Keratinocyte (primary cell): ENCODE measurements at regions not wholly inside any gene's neighbourhood (a gene's known extent, or its start where the extent isn't known, plus 50 kb on each side); places are given as distances from the start of the nearest gene placed in this dataset.

Experiments used
- CTCF ChIP-seq, 3 experiments: IDR thresholded peaks in 1 of 3; conservative IDR thresholded peaks in 1 of 3; optimal IDR thresholded peaks in 1 of 3; 2 replicates in 2 of 3; 3 replicates in 1 of 3; pipeline versions ENCODE3 to v1.5.1; 2011; ENCODE audit warnings: low read length in 3 of 3, mild to moderate bottlenecking in 3 of 3, moderate library complexity in 2 of 3, control low read depth in 1 of 3, inconsistent platforms in 1 of 3; ENCODE audit not compliant: insufficient read depth in 2 of 3; ENCODE audit errors: extremely low read depth in 1 of 3
- EZH2 ChIP-seq: IDR thresholded peaks from one replicate; pipeline ENCODE4 v1.6.1; 2012; ENCODE audit warnings: inconsistent platforms, mild to moderate bottlenecking, low read length, moderate library complexity

- no peak for TF ChIP-seq CTCF (optimal IDR thresholded peaks at IDR 0.05 in 1 of 3, IDR thresholded peaks at IDR 0.05 in 1 of 3, conservative IDR thresholded peaks at IDR 0.05 in 1 of 3; ENCODE audit: extremely low read depth in 1 of 3, insufficient read depth in 2 of 3, low read length in 3 of 3)
- TF ChIP-seq EZH2 = no peak
These were observed 824.5 kb upstream of the DIAPH2 start for GRCh38 chrX:95860127-95860526.
